Astrocyte of the cerebellum (primary cell): ENCODE measurements at regions not wholly inside any gene's neighbourhood (a gene's known extent, or its start where the extent isn't known, plus 50 kb on each side); places are given as distances from the start of the nearest gene placed in this dataset.
"Not testable (repeated sequence)": the region's sequence is repeated elsewhere in the genome, so short reads cannot be mapped to it uniquely, and the experiment has no call there.

Experiments
- DNase-seq: peaks from one replicate; pipeline ENCODE4 v3.0.0-alpha.2; 2011; ENCODE audit warnings: low read depth
- H3K4me3 ChIP-seq: 2 replicates; pipeline ENCODE4 v1.5.1; 2011; ENCODE audit warnings: mild to moderate bottlenecking, low read depth, low read length, moderate library complexity
- CTCF ChIP-seq: IDR thresholded peaks from 2 replicates; pipeline ENCODE4 v1.5.1; 2012; ENCODE audit warnings: low read length, low read depth, moderate library complexity, mild to moderate bottlenecking; ENCODE audit errors: missing control alignments
- in situ Hi-C: cut with HindIII; loops from 2 replicates; pipeline ENCODE4 v1.10.0; 2017; ENCODE audit warnings: low sequenced_read_pairs

- in situ Hi-C loops = no loop called here
- TF ChIP-seq CTCF = no peak
- no peak for DNase-seq
- H3K4me3 ChIP-seq = no peak overlapping the region
Observed at GRCh38 chr2:192993059-192993458, 798.3 kb upstream of the TMEFF2 start.

GRCh38 chr2:192983173-192983572 is 788.4 kb upstream of the TMEFF2 start:
- TF ChIP-seq CTCF = no peak
- H3K4me3 ChIP-seq = no peak overlapping the region
- DNase-seq = no peak
- in situ Hi-C loops = no loop called here

GRCh38 chr2:192978395-192978794 is 783.7 kb upstream of the TMEFF2 start:
- DNase-seq = no peak
- TF ChIP-seq CTCF = no peak
- in situ Hi-C loops = no loop called here
- H3K4me3 ChIP-seq = no peak overlapping the region

GRCh38 chr2:192971981-192972380 is 777.2 kb upstream of the TMEFF2 start:
- no peak for TF ChIP-seq CTCF
- in situ Hi-C loops = no loop called here
- no peak for DNase-seq

GRCh38 chr2:192969055-192969454 is 774.3 kb upstream of the TMEFF2 start:
- DNase-seq = no peak
- in situ Hi-C loops = no loop called here
- H3K4me3 ChIP-seq = no peak overlapping the region

More at GRCh38 chr2:192971981-192972380, 777.2 kb upstream of the TMEFF2 start:
- no peak overlapping the region for H3K4me3 ChIP-seq

GRCh38 chr2:192960945-192961344 is 766.2 kb upstream of the TMEFF2 start:
- in situ Hi-C loops = no loop called here
- DNase-seq = no peak
- TF ChIP-seq CTCF = no peak
- no peak overlapping the region for H3K4me3 ChIP-seq

More at GRCh38 chr2:192969055-192969454, 774.3 kb upstream of the TMEFF2 start:
- no peak for TF ChIP-seq CTCF

- in situ Hi-C loops, H3K4me3 ChIP-seq, DNase-seq: not testable (repeated sequence)
Observed at GRCh38 chr2:192958615-192959014, 763.9 kb upstream of the TMEFF2 start.
